ENCODE measurements at regions not wholly inside any gene's neighbourhood (a gene's known extent, or its start where the extent isn't known, plus 50 kb on each side); places are given as distances from the start of the nearest gene placed in this dataset.

GRCh38 chr22:27543460-27543859 lies 258.1 kb downstream of the MN1 start:
- ChIA-PET POLR2A (no interaction called here), CTCF (no interaction called here)
- Histone ChIP-seq H3K36me3 (replicated peaks in 1 of 2; ENCODE audit: control extremely low read depth in 1 of 2, control insufficient read depth in 1 of 2, extremely low read depth in 1 of 2, insufficient read depth in 2 of 2, low read length in 1 of 2) (no peaks in the 10 kb centered on the region), H3K9ac (ENCODE audit: low read length) (no peak overlapping the region), H3K4me1 (ENCODE audit: control insufficient read depth in 2 of 2, insufficient read depth in 2 of 2, low read length in 2 of 2) (no peaks in the 10 kb centered on the region), H3K4me3 (ENCODE audit: control extremely low read depth in 1 of 5, extremely low read depth in 1 of 5, insufficient read depth in 1 of 5, low read depth in 2 of 5, low read length in 4 of 5) (no peak overlapping the region), H4K20me1 (ENCODE audit: control insufficient read depth, insufficient read depth, low read length, poor library complexity, severe bottlenecking) (no peaks in the 10 kb centered on the region), H3K27ac (ENCODE audit: low read length in 2 of 2) (no peak overlapping the region), H2AFZ (ENCODE audit: insufficient read depth, low read depth, low read length, poor library complexity, severe bottlenecking) (no peak overlapping the region), H3K9me3 (ENCODE audit: control extremely low read depth in 1 of 3, control insufficient read depth in 2 of 3, insufficient read depth in 1 of 3, low read length in 2 of 3) (no peaks in the 10 kb centered on the region), H3K4me2 (replicated peaks; ENCODE audit: low read depth, low read length, poor library complexity, severe bottlenecking) (no peak overlapping the region), H3K79me2 (ENCODE audit: control insufficient read depth, insufficient read depth, low read length) (no peaks in the 10 kb centered on the region), H3K27me3 (replicated peaks in 1 of 4; ENCODE audit: control extremely low read depth in 1 of 4, control insufficient read depth in 3 of 4, insufficient read depth in 4 of 4, low read length in 3 of 4) (no peaks in the 10 kb centered on the region)
- peaks cover 5% of the 10 kb centered on the region for H3K27me3 Mint-ChIP-seq
- H3K27ac Mint-ChIP-seq, result no peak overlapping the region
- WGBS (ENCODE audit: insufficient coverage), result 75% methylated on average over 2 of the region's 2 CpGs
- intact Hi-C loops (cut with micrococcal nuclease), result no loop called here
- no peak overlapping the region for H3K4me3 Mint-ChIP-seq
- no peaks in the 10 kb centered on the region for H3K9me3 Mint-ChIP-seq (ENCODE audit: insufficient read depth)
- H3K4me1 Mint-ChIP-seq, result no peaks in the 10 kb centered on the region
- ATAC-seq (ENCODE audit: low read depth), result no peak
- TF ChIP-seq EZH2 (IDR thresholded peaks at IDR 0.05; ENCODE audit: borderline replicate concordance, insufficient read depth, low read depth, low read length, poor library complexity, severe bottlenecking), result no peak
- no peak for TF ChIP-seq CTCF (IDR thresholded peaks at IDR 0.05)
- DNase-seq, result no peak

GRCh38 chr22:27545085-27545484 lies 256.5 kb downstream of the MN1 start:
- Histone ChIP-seq H2AFZ (ENCODE audit: insufficient read depth, low read depth, low read length, poor library complexity, severe bottlenecking) (no peak overlapping the region), H3K4me2 (replicated peaks; ENCODE audit: low read depth, low read length, poor library complexity, severe bottlenecking) (no peak overlapping the region), H3K4me1 (ENCODE audit: control insufficient read depth in 2 of 2, insufficient read depth in 2 of 2, low read length in 2 of 2) (no peaks in the 10 kb centered on the region), H3K4me3 (ENCODE audit: control extremely low read depth in 1 of 5, extremely low read depth in 1 of 5, insufficient read depth in 1 of 5, low read depth in 2 of 5, low read length in 4 of 5) (no peak overlapping the region), H3K27ac (ENCODE audit: low read length in 2 of 2) (no peak overlapping the region), H3K9me3 (ENCODE audit: control extremely low read depth in 1 of 3, control insufficient read depth in 2 of 3, insufficient read depth in 1 of 3, low read length in 2 of 3) (no peaks in the 10 kb centered on the region), H3K27me3 (replicated peaks in 1 of 4; ENCODE audit: control extremely low read depth in 1 of 4, control insufficient read depth in 3 of 4, insufficient read depth in 4 of 4, low read length in 3 of 4) (no peaks in the 10 kb centered on the region), H3K79me2 (ENCODE audit: control insufficient read depth, insufficient read depth, low read length) (no peaks in the 10 kb centered on the region), H3K36me3 (replicated peaks in 1 of 2; ENCODE audit: control extremely low read depth in 1 of 2, control insufficient read depth in 1 of 2, extremely low read depth in 1 of 2, insufficient read depth in 2 of 2, low read length in 1 of 2) (no peaks in the 10 kb centered on the region), H3K9ac (ENCODE audit: low read length) (no peak overlapping the region), H4K20me1 (ENCODE audit: control insufficient read depth, insufficient read depth, low read length, poor library complexity, severe bottlenecking) (no peaks in the 10 kb centered on the region)
- TF ChIP-seq EZH2 (IDR thresholded peaks at IDR 0.05; ENCODE audit: borderline replicate concordance, insufficient read depth, low read depth, low read length, poor library complexity, severe bottlenecking) (no peak), CTCF (IDR thresholded peaks at IDR 0.05) (no peak)
- 75% methylated on average over 6 of the region's 7 CpGs for WGBS (ENCODE audit: insufficient coverage)
- POLR2A ChIA-PET, result no interaction called here
- intact Hi-C loops (cut with micrococcal nuclease), result no loop called here
- no peak for DNase-seq
- H3K4me1 Mint-ChIP-seq, result no peaks in the 10 kb centered on the region
- H3K4me3 Mint-ChIP-seq, result no peak overlapping the region
- H3K9me3 Mint-ChIP-seq (ENCODE audit: insufficient read depth), result no peaks in the 10 kb centered on the region
- H3K27ac Mint-ChIP-seq, result no peak overlapping the region
- CTCF ChIA-PET, result no interaction called here
- peaks cover 5% of the 10 kb centered on the region for H3K27me3 Mint-ChIP-seq
- no peak for ATAC-seq (ENCODE audit: low read depth)
